SK-N-MC (cell line): ENCODE measurements at regions not wholly inside any gene's neighbourhood (a gene's known extent, or its start where the extent isn't known, plus 50 kb on each side); places are given as distances from the start of the nearest gene placed in this dataset.

ENCODE experiments used
- EZH2 ChIP-seq: fragments of 200-600 bp; sonication (generic); IDR thresholded peaks from one replicate; pipeline ENCODE4 v1.6.1; 2017; ENCODE audit warnings: antibody characterized with exemption
- POLR2AphosphoS5 ChIP-seq: IDR thresholded peaks from 2 replicates; pipeline ENCODE4 v1.6.1; 2012; ENCODE audit warnings: mild to moderate bottlenecking, low read depth, low read length, borderline replicate concordance

DNA sequence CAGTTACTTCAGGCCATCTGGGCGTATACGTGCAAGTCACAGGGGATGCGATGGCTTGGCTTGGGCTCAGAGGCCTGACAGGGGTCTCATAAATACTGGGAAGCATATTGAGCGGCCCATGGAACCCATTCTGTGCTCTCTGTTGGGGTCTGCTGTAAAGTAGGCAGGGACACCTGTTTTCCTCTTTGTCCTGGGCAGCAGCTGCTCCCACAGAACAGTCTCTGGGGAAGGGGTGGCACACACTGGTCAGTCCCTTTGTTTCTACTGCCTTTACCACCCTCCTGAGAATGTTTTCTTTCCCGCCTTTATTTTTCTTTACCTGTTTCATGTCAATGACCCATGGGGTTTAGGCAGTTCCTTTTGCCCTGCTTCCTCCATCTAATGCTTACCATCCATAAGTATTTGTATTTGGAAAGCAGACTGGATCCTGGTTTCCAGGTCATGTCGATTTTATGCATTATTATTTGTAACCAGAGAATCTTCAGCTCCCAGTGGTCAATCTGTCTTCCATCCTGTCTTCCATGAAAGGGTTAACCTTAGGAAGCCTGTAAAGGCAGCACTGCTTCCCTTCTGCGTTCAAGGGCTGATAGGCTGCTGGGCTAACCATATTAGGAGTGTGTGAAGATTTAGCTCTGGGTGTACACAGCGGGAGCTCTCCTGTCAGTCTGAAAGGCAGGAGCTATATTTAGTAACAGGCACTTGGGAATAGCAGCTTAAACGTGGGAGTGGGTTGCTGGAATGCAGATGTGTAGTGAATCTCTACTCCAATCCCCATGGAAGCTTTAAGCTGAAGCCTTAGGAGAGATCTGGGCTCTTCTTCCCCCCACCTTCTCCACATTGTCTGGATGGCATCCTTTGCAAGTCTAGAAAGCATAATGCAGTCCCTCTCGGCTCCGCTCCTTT lies 124.0 kb downstream of the DYRK2 start:
- TF ChIP-seq POLR2AphosphoS5 (no peak), EZH2 (no peak)
